Body of pancreas (tissue), 4 donors: ENCODE measurements at regions not wholly inside any gene's neighbourhood (a gene's known extent, or its start where the extent isn't known, plus 50 kb on each side); places are given as distances from the start of the nearest gene placed in this dataset.

Experiments
- ATAC-seq: fragments of 150-250 bp; one replicate; pipeline ENCODE4 v1.9.1; 2016
- DNase-seq, 4 donors: peaks; one replicate each; pipeline ENCODE4 v3.0.0-alpha.2; 2019
- H3K27ac ChIP-seq, 4 donors: fragments of 200-600 bp; sonication (generic); 1 replicate in 3 of 4; 2 replicates in 1 of 4; pipeline versions ENCODE4 v1.5.1 to v1.6.1; 2016 to 2019; ENCODE audit warnings: mild to moderate bottlenecking in 1 of 4, mixed read lengths in 1 of 4, moderate library complexity in 1 of 4
- H3K27me3 ChIP-seq, 2 donors: fragments of 200-600 bp; sonication (generic); one replicate each; pipeline ENCODE4 v1.6.0; 2016; ENCODE audit warnings: mild to moderate bottlenecking in 1 of 2
- H3K36me3 ChIP-seq, 2 donors: fragments of 200-600 bp; sonication (generic); replicated peaks in 1 of 2; 2 replicates each; pipeline ENCODE4 v1.5.1; 2016; ENCODE audit warnings: low read depth in 2 of 2; ENCODE audit not compliant: insufficient read depth in 1 of 2
- H3K4me1 ChIP-seq: fragments of 200-600 bp; sonication (generic); one replicate; pipeline ENCODE4 v1.6.0; 2016
- H3K4me3 ChIP-seq, 2 donors: fragments of 200-600 bp; sonication (generic); 1 replicate in 1 of 2; 2 replicates in 1 of 2; pipeline ENCODE4 v1.5.1; 2016 to 2019
- H3K9me3 ChIP-seq, 3 donors: fragments of 200-600 bp; sonication (generic); 1 replicate in 2 of 3; 2 replicates in 1 of 3; pipeline ENCODE4 v1.5.1; 2016
- POLR2A ChIP-seq, 3 donors: fragments of 450-650 bp; IDR thresholded peaks; one replicate each; pipeline ENCODE4 v1.6.1; 2016; ENCODE audit warnings: antibody characterized with exemption in 3 of 3, mild to moderate bottlenecking in 2 of 3
- WGBS, 2 donors: methylation state at CpG; one replicate each; pipeline ENCODE4 v1.1.5; 2017; 5-methylcytosine and 5-hydroxymethylcytosine counted together
- intact Hi-C: fragments of 100-400 bp; cut with DNase I; formaldehyde crosslinking; loops from one replicate; pipeline ENCODE4 v1.15.1; 2023
- TF ChIP-seq, protein P1 (sequence below), 7 experiments: fragments of 450-650 bp in 4 of 7; fragments of 200-600 bp in 3 of 7; sonication (generic) in 3 of 7; IDR thresholded peaks; one replicate each; pipeline ENCODE4 v1.5.1; 2016 to 2019; ENCODE audit warnings: antibody characterized with exemption in 7 of 7

- Histone ChIP-seq H3K4me3 (no peak overlapping the region), H3K36me3 (no peaks in the 10 kb centered on the region), H3K27me3 (no peaks in the 10 kb centered on the region), H3K27ac (no peak overlapping the region), H3K9me3 (no peaks in the 10 kb centered on the region), H3K4me1 (no peaks in the 10 kb centered on the region)
- TF ChIP-seq, protein P1, sequence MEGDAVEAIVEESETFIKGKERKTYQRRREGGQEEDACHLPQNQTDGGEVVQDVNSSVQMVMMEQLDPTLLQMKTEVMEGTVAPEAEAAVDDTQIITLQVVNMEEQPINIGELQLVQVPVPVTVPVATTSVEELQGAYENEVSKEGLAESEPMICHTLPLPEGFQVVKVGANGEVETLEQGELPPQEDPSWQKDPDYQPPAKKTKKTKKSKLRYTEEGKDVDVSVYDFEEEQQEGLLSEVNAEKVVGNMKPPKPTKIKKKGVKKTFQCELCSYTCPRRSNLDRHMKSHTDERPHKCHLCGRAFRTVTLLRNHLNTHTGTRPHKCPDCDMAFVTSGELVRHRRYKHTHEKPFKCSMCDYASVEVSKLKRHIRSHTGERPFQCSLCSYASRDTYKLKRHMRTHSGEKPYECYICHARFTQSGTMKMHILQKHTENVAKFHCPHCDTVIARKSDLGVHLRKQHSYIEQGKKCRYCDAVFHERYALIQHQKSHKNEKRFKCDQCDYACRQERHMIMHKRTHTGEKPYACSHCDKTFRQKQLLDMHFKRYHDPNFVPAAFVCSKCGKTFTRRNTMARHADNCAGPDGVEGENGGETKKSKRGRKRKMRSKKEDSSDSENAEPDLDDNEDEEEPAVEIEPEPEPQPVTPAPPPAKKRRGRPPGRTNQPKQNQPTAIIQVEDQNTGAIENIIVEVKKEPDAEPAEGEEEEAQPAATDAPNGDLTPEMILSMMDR (IDR thresholded peaks at IDR 0.05), result no peak
- WGBS, 2 donors, result 50 to 54% methylated on average over 1 of the region's 1 CpG
- ATAC-seq (no peak), DNase-seq (no peak)
- intact Hi-C loops, result no loop called here
Observed at GRCh38 chr13:107358866-107359265, 790.9 kb upstream of the ARGLU1 start.

GRCh38 chr13:107351305-107351704 is 783.4 kb upstream of the ARGLU1 start:
- WGBS, 2 donors, result 43 to 51% methylated on average over 8 of the region's 8 CpGs
- no peak for DNase-seq

GRCh38 chr13:107348925-107349324 is 781.0 kb upstream of the ARGLU1 start:
- Histone ChIP-seq H3K9me3 (no peaks in the 10 kb centered on the region), H3K4me1 (no peaks in the 10 kb centered on the region), H3K27me3 (no peaks in the 10 kb centered on the region), H3K4me3 (no peak overlapping the region), H3K27ac (no peak overlapping the region), H3K36me3 (no peaks in the 10 kb centered on the region)
- 65 to 69% methylated on average over 2 of the region's 2 CpGs for WGBS, 2 donors
- intact Hi-C loops, result no loop called here
- DNase-seq (no peak), ATAC-seq (no peak)
- TF ChIP-seq POLR2A (IDR thresholded peaks at IDR 0.05), result no peak
- TF ChIP-seq, protein P1 (IDR thresholded peaks at IDR 0.05), result no peak

More at GRCh38 chr13:107351305-107351704, 783.4 kb upstream of the ARGLU1 start:
- no peak for ATAC-seq
- Histone ChIP-seq H3K27me3 (no peaks in the 10 kb centered on the region), H3K36me3 (no peaks in the 10 kb centered on the region), H3K4me3 (no peak overlapping the region), H3K9me3 (no peaks in the 10 kb centered on the region), H3K27ac (no peak overlapping the region), H3K4me1 (no peaks in the 10 kb centered on the region)
- intact Hi-C loops, result no loop called here
- TF ChIP-seq, protein P1 (IDR thresholded peaks at IDR 0.05), result no peak
- TF ChIP-seq POLR2A (IDR thresholded peaks at IDR 0.05), result no peak

DNA sequence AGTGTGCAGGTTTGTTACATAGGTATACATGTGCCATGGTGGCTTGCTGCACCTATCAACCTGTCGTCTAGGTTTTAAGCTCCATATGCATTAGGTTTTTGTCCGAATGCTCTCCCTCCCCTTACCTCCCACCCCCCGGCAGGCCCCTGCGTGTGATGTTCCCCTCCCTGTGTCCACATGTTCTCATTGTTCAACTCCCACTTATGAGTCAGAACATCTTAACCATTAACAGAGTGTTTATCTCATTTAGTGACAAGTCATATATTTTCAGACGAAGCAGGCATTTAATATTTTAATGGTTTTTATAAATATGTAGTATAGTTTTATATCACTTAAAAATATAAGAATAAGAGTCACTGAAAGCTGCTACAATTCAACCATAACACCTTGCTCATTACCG is 780.5 kb upstream of the ARGLU1 start:
- DNase-seq, result no peak
- Histone ChIP-seq H3K27ac (no peak overlapping the region), H3K36me3 (no peaks in the 10 kb centered on the region), H3K4me1 (no peaks in the 10 kb centered on the region), H3K4me3 (no peak overlapping the region), H3K27me3 (no peaks in the 10 kb centered on the region), H3K9me3 (no peaks in the 10 kb centered on the region)
- TF ChIP-seq POLR2A (IDR thresholded peaks at IDR 0.05), result no peak
- TF ChIP-seq, protein P1 (IDR thresholded peaks at IDR 0.05), result no peak
- no peak for ATAC-seq
- 28 to 34% methylated on average over 6 of the region's 6 CpGs for whole genome bisulfite sequencing, 2 donors
- intact Hi-C loops, result no loop called here

GRCh38 chr13:107347641-107348369 is 779.9 kb upstream of the ARGLU1 start:
- intact Hi-C loops, result no loop called here
- Histone ChIP-seq H3K4me3 (no peak overlapping the region), H3K4me1 (no peaks in the 10 kb centered on the region), H3K9me3 (no peaks in the 10 kb centered on the region), H3K36me3 (no peaks in the 10 kb centered on the region), H3K27me3 (no peaks in the 10 kb centered on the region), H3K27ac (no peak overlapping the region)
- WGBS, 2 donors, result 72 to 79% methylated on average over 14 of the region's 14 CpGs
- TF ChIP-seq, protein P1 (IDR thresholded peaks at IDR 0.05), result no peak
- no peak for TF ChIP-seq POLR2A (IDR thresholded peaks at IDR 0.05)
- no peak for ATAC-seq
- no peak for DNase-seq
